Trophoblast cell (in vitro differentiated cells and primary cell): ENCODE measurements at regions not wholly inside any gene's neighbourhood (a gene's known extent, or its start where the extent isn't known, plus 50 kb on each side); places are given as distances from the start of the nearest gene placed in this dataset.
"Not testable (repeated sequence)": the region's sequence is repeated elsewhere in the genome, so short reads cannot be mapped to it uniquely, and the experiment has no call there.

Experiments
- DNase-seq, 2 donors: peaks; one replicate each; pipeline ENCODE4 v3.0.0-alpha.2; 2016
- H2AFZ ChIP-seq: 2 replicates; pipeline ENCODE4 v1.6.1; 2013; ENCODE audit warnings: low read length, moderate library complexity, mild to moderate bottlenecking; ENCODE audit not compliant: insufficient read depth, poor library complexity
- H2AK5ac ChIP-seq: 2 replicates; pipeline ENCODE4 v1.6.1; 2013; ENCODE audit warnings: mild to moderate bottlenecking, low read length
- H2BK120ac ChIP-seq: 2 replicates; pipeline ENCODE4 v1.6.1; 2013; ENCODE audit warnings: low read length, mild to moderate bottlenecking, moderate library complexity; ENCODE audit not compliant: insufficient read depth, poor library complexity
- H2BK12ac ChIP-seq: 2 replicates; pipeline ENCODE4 v1.6.1; 2013; ENCODE audit warnings: mild to moderate bottlenecking, low read length, moderate library complexity
- H2BK5ac ChIP-seq: 2 replicates; pipeline ENCODE4 v1.6.1; 2013; ENCODE audit warnings: low read length, low read depth, moderate library complexity, mild to moderate bottlenecking; ENCODE audit not compliant: poor library complexity
- H3K14ac ChIP-seq: 2 replicates; pipeline ENCODE4 v1.6.1; 2013; ENCODE audit warnings: mild to moderate bottlenecking, low read length
- H3K18ac ChIP-seq: 2 replicates; pipeline ENCODE4 v1.6.1; 2013; ENCODE audit warnings: mild to moderate bottlenecking, low read length
- H3K23ac ChIP-seq: 2 replicates; pipeline ENCODE4 v1.6.1; 2013; ENCODE audit warnings: low read length
- H3K27ac ChIP-seq: 2 replicates; pipeline ENCODE4 v1.5.1; 2013; ENCODE audit warnings: low read depth, mild to moderate bottlenecking, inconsistent platforms, low read length, moderate library complexity
- H3K27me3 ChIP-seq: 2 replicates; pipeline ENCODE4 v1.6.1; 2013; ENCODE audit warnings: inconsistent platforms, mild to moderate bottlenecking, low read length, moderate library complexity; ENCODE audit not compliant: insufficient read depth
- H3K36me3 ChIP-seq, 2 experiments: 1 replicate in 1 of 2; 2 replicates in 1 of 2; pipeline ENCODE4 v1.6.1; 2013; ENCODE audit warnings: low read length in 2 of 2, mild to moderate bottlenecking in 2 of 2, moderate library complexity in 1 of 2; ENCODE audit not compliant: insufficient read depth in 2 of 2, control insufficient read depth in 1 of 2
- H3K4ac ChIP-seq: 2 replicates; pipeline ENCODE4 v1.6.1; 2013; ENCODE audit warnings: low read depth, mild to moderate bottlenecking, low read length, moderate library complexity
- H3K4me1 ChIP-seq, 2 experiments: 1 replicate in 1 of 2; 2 replicates in 1 of 2; pipeline ENCODE4 v1.6.1; 2013; ENCODE audit warnings: low read length in 2 of 2, mild to moderate bottlenecking in 2 of 2, moderate library complexity in 1 of 2; ENCODE audit not compliant: insufficient read depth in 2 of 2, control insufficient read depth in 1 of 2
- H3K4me2 ChIP-seq: 2 replicates; pipeline ENCODE4 v1.6.1; 2013; ENCODE audit warnings: inconsistent platforms, mild to moderate bottlenecking, low read length, moderate library complexity
- H3K4me3 ChIP-seq: 2 replicates; pipeline ENCODE4 v1.5.1; 2013; ENCODE audit warnings: mild to moderate bottlenecking, low read depth, low read length, inconsistent platforms
- H3K79me1 ChIP-seq: one replicate; pipeline ENCODE4 v1.6.1; 2013; ENCODE audit warnings: low read length
- H3K79me2 ChIP-seq: 2 replicates; pipeline ENCODE4 v1.6.1; 2013; ENCODE audit warnings: low read length, mild to moderate bottlenecking; ENCODE audit not compliant: control insufficient read depth, insufficient read depth, poor library complexity
- H3K9ac ChIP-seq: 2 replicates; pipeline ENCODE4 v1.6.1; 2013; ENCODE audit warnings: mild to moderate bottlenecking, low read length
- H3K9me3 ChIP-seq: 2 replicates; pipeline ENCODE4 v1.6.1; 2013; ENCODE audit warnings: low read depth, mild to moderate bottlenecking, control low read depth, inconsistent platforms, low read length; ENCODE audit not compliant: insufficient read depth
- H4K12ac ChIP-seq: 2 replicates; pipeline ENCODE4 v1.6.1; 2013; ENCODE audit warnings: low read depth, mild to moderate bottlenecking, low read length, moderate library complexity
- H4K8ac ChIP-seq: 2 replicates; pipeline ENCODE4 v1.6.1; 2013; ENCODE audit warnings: low read depth, mild to moderate bottlenecking, low read length, moderate library complexity
- H4K91ac ChIP-seq: one replicate; pipeline ENCODE4 v1.6.1; 2013; ENCODE audit warnings: low read depth, mild to moderate bottlenecking, low read length, moderate library complexity
- WGBS: extraction: QIAGEN DNeasy Blood & Tissue Kit; methylation state at CpG from one replicate; pipeline ENCODE4 v1.1.7; 2013; ENCODE audit warnings: missing lambda C conversion rate; ENCODE audit not compliant: insufficient read length, insufficient coverage; ENCODE audit errors: extremely low coverage; 5-methylcytosine and 5-hydroxymethylcytosine counted together

DNA sequence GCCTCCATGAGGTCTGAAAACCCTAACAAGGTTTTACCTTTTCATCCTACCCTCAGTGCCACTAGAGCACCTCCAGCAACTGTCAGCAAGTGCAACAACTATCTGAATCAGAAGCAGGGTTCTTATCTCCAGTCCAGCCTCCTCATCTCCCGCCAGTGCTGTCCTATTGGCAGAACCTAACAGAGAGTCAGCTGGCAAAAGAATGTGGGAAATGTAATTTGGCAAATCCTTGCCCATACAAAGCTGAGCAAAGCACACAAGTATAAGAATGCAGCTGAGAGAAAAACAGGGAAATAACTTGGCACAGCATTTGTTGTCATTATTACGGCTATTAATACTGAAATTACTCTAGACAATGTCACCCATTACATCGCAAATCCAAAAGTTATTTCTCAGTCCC, 124.2 kb downstream of the ATP6V1G3 start:
- Histone ChIP-seq H3K4me3 (no peak overlapping the region), H3K4me2 (no peak overlapping the region), H3K14ac (no peak overlapping the region), H3K27me3 (no peaks in the 10 kb centered on the region), H3K36me3 (no peaks in the 10 kb centered on the region), H2AFZ (no peak overlapping the region), H2BK120ac (no peak overlapping the region), H4K12ac (no peak overlapping the region), H3K9ac (no peak overlapping the region), H3K79me2 (no peaks in the 10 kb centered on the region), H3K9me3 (no peaks in the 10 kb centered on the region), H3K4ac (no peak overlapping the region), H4K8ac (no peak overlapping the region), H4K91ac (no peak overlapping the region), H3K27ac (no peak overlapping the region), H2BK12ac (no peak overlapping the region), H3K23ac (no peak overlapping the region), H3K18ac (no peak overlapping the region), H3K79me1 (no peaks in the 10 kb centered on the region), H3K4me1 (no peaks in the 10 kb centered on the region), H2BK5ac (no peak overlapping the region), H2AK5ac (no peak overlapping the region)
- no CpG with 5 or more reads among the region's 3 CpGs for WGBS
- DNase-seq = no peak

- Histone ChIP-seq H2BK120ac (no peak overlapping the region), H2BK12ac (no peak overlapping the region), H4K8ac (no peak overlapping the region), H3K79me2 (no peaks in the 10 kb centered on the region), H3K23ac (no peak overlapping the region), H2AK5ac (no peak overlapping the region), H3K4me3 (no peak overlapping the region), H3K27ac (no peak overlapping the region), H3K4ac (no peak overlapping the region), H2BK5ac (no peak overlapping the region), H3K18ac (no peak overlapping the region), H4K91ac (no peak overlapping the region), H3K36me3 (no peaks in the 10 kb centered on the region), H3K79me1 (no peaks in the 10 kb centered on the region), H3K9ac (no peak overlapping the region), H3K4me2 (no peak overlapping the region), H3K27me3 (no peaks in the 10 kb centered on the region), H4K12ac (no peak overlapping the region), H3K4me1 (no peaks in the 10 kb centered on the region), H3K14ac (no peak overlapping the region), H2AFZ (no peak overlapping the region), H3K9me3 (no peaks in the 10 kb centered on the region)
- DNase-seq = no peak
These were observed 129.2 kb downstream of the ATP6V1G3 start for GRCh38 chr1:198411240-198411639.

DNA sequence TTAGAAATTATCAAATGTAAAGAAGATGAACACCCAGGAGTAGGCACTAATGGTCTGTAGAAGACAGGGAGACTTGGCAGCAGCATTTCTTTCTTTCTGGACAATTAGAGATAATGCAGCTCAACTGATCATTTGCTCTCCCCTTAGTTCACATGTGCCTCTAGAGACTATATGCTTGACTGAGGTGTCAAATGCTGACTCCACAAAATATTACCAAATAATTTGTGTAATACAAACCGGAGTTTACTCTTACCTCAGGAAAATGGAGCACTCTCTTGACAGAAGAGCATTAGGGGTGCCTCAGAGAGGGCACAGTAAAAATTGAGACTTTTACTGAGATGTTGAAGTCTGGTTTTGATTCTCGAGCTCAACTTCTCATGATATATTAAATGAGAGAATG, 131.8 kb downstream of the ATP6V1G3 start:
- no peak for DNase-seq
- Histone ChIP-seq H2BK5ac (no peak overlapping the region), H4K91ac (no peak overlapping the region), H3K79me2 (no peaks in the 10 kb centered on the region), H3K4me3 (no peak overlapping the region), H3K23ac (no peak overlapping the region), H3K36me3 (no peaks in the 10 kb centered on the region), H2BK12ac (no peak overlapping the region), H3K9me3 (no peaks in the 10 kb centered on the region), H3K4me2 (no peak overlapping the region), H2AK5ac (no peak overlapping the region), H2BK120ac (no peak overlapping the region), H3K27ac (no peak overlapping the region), H3K27me3 (no peaks in the 10 kb centered on the region), H2AFZ (no peak overlapping the region), H3K14ac (no peak overlapping the region), H3K4ac (no peak overlapping the region), H3K18ac (no peak overlapping the region), H4K8ac (no peak overlapping the region), H4K12ac (no peak overlapping the region), H3K4me1 (no peaks in the 10 kb centered on the region), H3K9ac (no peak overlapping the region), H3K79me1 (no peaks in the 10 kb centered on the region)
- no CpG with 5 or more reads among the region's 2 CpGs for WGBS

DNA sequence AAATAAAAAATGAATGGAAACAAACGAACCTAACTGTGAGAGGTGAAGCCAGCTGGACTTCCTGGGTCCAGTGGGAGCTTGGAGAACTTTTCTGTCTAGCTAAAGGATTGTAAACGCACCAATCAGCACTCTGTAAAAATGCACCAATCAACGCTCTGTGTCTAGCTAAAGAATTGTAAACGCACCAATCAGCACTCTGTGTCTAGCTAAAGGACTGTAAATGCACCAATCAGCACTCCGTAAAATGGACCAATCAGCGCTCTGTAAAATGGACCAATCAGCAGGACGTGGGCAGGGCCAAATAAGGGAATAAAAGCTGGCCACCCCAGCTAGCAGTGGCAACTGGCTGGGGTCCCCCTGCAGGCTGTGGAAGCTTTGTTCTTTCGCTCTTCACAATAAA, 135.8 kb downstream of the ATP6V1G3 start:
- H3K9ac ChIP-seq, H3K18ac ChIP-seq, H3K23ac ChIP-seq, H3K4me2 ChIP-seq, H2BK5ac ChIP-seq, H3K4me3 ChIP-seq, H4K12ac ChIP-seq, H2BK120ac ChIP-seq, H3K27ac ChIP-seq, H3K79me2 ChIP-seq, H3K36me3 ChIP-seq, H4K91ac ChIP-seq, H3K4ac ChIP-seq, H3K14ac ChIP-seq, H2AK5ac ChIP-seq, H3K9me3 ChIP-seq, H3K79me1 ChIP-seq, H2BK12ac ChIP-seq, H3K4me1 ChIP-seq, H4K8ac ChIP-seq, DNase-seq, H2AFZ ChIP-seq, H3K27me3 ChIP-seq: not testable (repeated sequence)
- no CpG with 5 or more reads among the region's 8 CpGs for WGBS

- Histone ChIP-seq H3K79me2 (no peaks in the 10 kb centered on the region), H3K18ac (no peak overlapping the region), H2BK12ac (no peak overlapping the region), H3K4me3 (no peak overlapping the region), H4K8ac (no peak overlapping the region), H3K23ac (no peak overlapping the region), H3K14ac (no peak overlapping the region), H3K27me3 (no peaks in the 10 kb centered on the region), H3K9me3 (no peaks in the 10 kb centered on the region), H3K4me2 (no peak overlapping the region), H2AK5ac (no peak overlapping the region), H4K91ac (no peak overlapping the region), H2AFZ (no peak overlapping the region), H2BK120ac (no peak overlapping the region), H3K4me1 (no peaks in the 10 kb centered on the region), H4K12ac (no peak overlapping the region), H2BK5ac (no peak overlapping the region), H3K9ac (no peak overlapping the region), H3K4ac (no peak overlapping the region), H3K27ac (no peak overlapping the region), H3K79me1 (no peaks in the 10 kb centered on the region), H3K36me3 (no peaks in the 10 kb centered on the region)
- no peak for DNase-seq
- WGBS = no CpG with 5 or more reads among the region's 4 CpGs
These were observed 140.4 kb downstream of the ATP6V1G3 start for GRCh38 chr1:198400063-198400462.
